Esophagus muscularis mucosa (tissue), 4 donors: ENCODE measurements at regions not wholly inside any gene's neighbourhood (a gene's known extent, or its start where the extent isn't known, plus 50 kb on each side); places are given as distances from the start of the nearest gene placed in this dataset.

Experiments
- DNase-seq: peaks from one replicate; pipeline ENCODE4 v3.0.0-alpha.2; 2017; ENCODE audit errors: extremely low spot score
- H3K27ac ChIP-seq, 4 donors: fragments of 200-600 bp; sonication (generic); replicated peaks in 1 of 4; 1 replicate in 3 of 4; 2 replicates in 1 of 4; pipeline ENCODE4 v1.5.1; 2016 to 2019; ENCODE audit warnings: mild to moderate bottlenecking in 1 of 4
- H3K27me3 ChIP-seq, 4 donors: fragments of 200-600 bp; sonication (generic); one replicate each; pipeline versions ENCODE4 v1.5.1 to v1.6.0; 2016 to 2019
- H3K36me3 ChIP-seq, 4 donors: fragments of 200-600 bp; sonication (generic); one replicate each; pipeline ENCODE4 v1.5.1; 2016 to 2019
- H3K4me1 ChIP-seq, 4 donors: fragments of 200-600 bp; sonication (generic); one replicate each; pipeline ENCODE4 v1.5.1; 2016 to 2019
- H3K4me3 ChIP-seq, 4 donors: fragments of 200-600 bp; sonication (generic); 1 replicate in 2 of 4; 2 replicates in 2 of 4; pipeline ENCODE4 v1.5.1; 2016 to 2019; ENCODE audit warnings: mild to moderate bottlenecking in 4 of 4, moderate library complexity in 1 of 4
- H3K9me3 ChIP-seq, 4 donors: fragments of 200-600 bp; sonication (generic); 1 replicate in 3 of 4; 2 replicates in 1 of 4; pipeline ENCODE4 v1.5.1; 2016 to 2019
- EP300 ChIP-seq: sonication (generic); formaldehyde crosslinking; IDR thresholded peaks from one replicate; pipeline ENCODE4 v1.6.1; 2017; ENCODE audit warnings: antibody characterized with exemption
- POLR2A ChIP-seq: fragments of 450-650 bp; IDR thresholded peaks from one replicate; pipeline ENCODE4 v1.6.1; 2017; ENCODE audit warnings: antibody characterized with exemption, moderate library complexity, mild to moderate bottlenecking, low read depth
- POLR2AphosphoS5 ChIP-seq, 2 donors: sonication (generic); formaldehyde crosslinking; IDR thresholded peaks; one replicate each; pipeline ENCODE4 v1.6.1; 2017; ENCODE audit warnings: antibody characterized with exemption in 2 of 2
- WGBS: methylation state at CpG from one replicate; pipeline ENCODE4 v1.1.5; 2018; 5-methylcytosine and 5-hydroxymethylcytosine counted together
- intact Hi-C: fragments of 100-400 bp; cut with DNase I; formaldehyde crosslinking; loops from one replicate; pipeline ENCODE4 v1.15.1; 2023
- TF ChIP-seq, protein P1 (sequence below), 3 experiments: fragments of 200-600 bp in 2 of 3; fragments of 450-650 bp in 1 of 3; sonication (generic) in 2 of 3; IDR thresholded peaks; one replicate each; pipeline ENCODE4 v1.5.1; 2017 to 2019; ENCODE audit warnings: antibody characterized with exemption in 3 of 3, mild to moderate bottlenecking in 2 of 3, moderate library complexity in 1 of 3

- H3K9me3 ChIP-seq, result no peaks in the 10 kb centered on the region
- intact Hi-C loops, result no loop called here
Observed at GRCh38 chr5:24923400-24923799, 278.6 kb upstream of the CDH10 start.

GRCh38 chr5:24918676-24919075 lies 273.9 kb upstream of the CDH10 start:
- no peaks in the 10 kb centered on the region for H3K4me1 ChIP-seq
- no peaks in the 10 kb centered on the region for H3K9me3 ChIP-seq
- no peak overlapping the region for H3K27ac ChIP-seq
- DNase-seq, result no peak
- intact Hi-C loops, result no loop called here
- TF ChIP-seq EP300, result no peak
- TF ChIP-seq, protein P1, sequence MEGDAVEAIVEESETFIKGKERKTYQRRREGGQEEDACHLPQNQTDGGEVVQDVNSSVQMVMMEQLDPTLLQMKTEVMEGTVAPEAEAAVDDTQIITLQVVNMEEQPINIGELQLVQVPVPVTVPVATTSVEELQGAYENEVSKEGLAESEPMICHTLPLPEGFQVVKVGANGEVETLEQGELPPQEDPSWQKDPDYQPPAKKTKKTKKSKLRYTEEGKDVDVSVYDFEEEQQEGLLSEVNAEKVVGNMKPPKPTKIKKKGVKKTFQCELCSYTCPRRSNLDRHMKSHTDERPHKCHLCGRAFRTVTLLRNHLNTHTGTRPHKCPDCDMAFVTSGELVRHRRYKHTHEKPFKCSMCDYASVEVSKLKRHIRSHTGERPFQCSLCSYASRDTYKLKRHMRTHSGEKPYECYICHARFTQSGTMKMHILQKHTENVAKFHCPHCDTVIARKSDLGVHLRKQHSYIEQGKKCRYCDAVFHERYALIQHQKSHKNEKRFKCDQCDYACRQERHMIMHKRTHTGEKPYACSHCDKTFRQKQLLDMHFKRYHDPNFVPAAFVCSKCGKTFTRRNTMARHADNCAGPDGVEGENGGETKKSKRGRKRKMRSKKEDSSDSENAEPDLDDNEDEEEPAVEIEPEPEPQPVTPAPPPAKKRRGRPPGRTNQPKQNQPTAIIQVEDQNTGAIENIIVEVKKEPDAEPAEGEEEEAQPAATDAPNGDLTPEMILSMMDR (IDR thresholded peaks at IDR 0.05), result no peak
- TF ChIP-seq POLR2AphosphoS5 (IDR thresholded peaks at IDR 0.05), result no peak
- TF ChIP-seq POLR2A, result no peak
- H3K27me3 ChIP-seq, result no peaks in the 10 kb centered on the region
- H3K36me3 ChIP-seq, result no peaks in the 10 kb centered on the region
- WGBS, result 76% methylated on average over 1 of the region's 1 CpG
- no peak overlapping the region for H3K4me3 ChIP-seq

More at GRCh38 chr5:24923400-24923799, 278.6 kb upstream of the CDH10 start:
- TF ChIP-seq EP300 (no peak), POLR2AphosphoS5 (IDR thresholded peaks at IDR 0.05) (no peak), POLR2A (no peak)
- TF ChIP-seq, protein P1 (IDR thresholded peaks at IDR 0.05), result no peak
- no peak overlapping the region for H3K27ac ChIP-seq
- WGBS, result 77% methylated on average over 3 of the region's 3 CpGs
- H3K4me1 ChIP-seq, result no peaks in the 10 kb centered on the region
- H3K27me3 ChIP-seq, result no peaks in the 10 kb centered on the region
- H3K36me3 ChIP-seq, result no peaks in the 10 kb centered on the region
- H3K4me3 ChIP-seq, result no peak overlapping the region
- DNase-seq, result no peak

- WGBS, result 49% methylated on average over 2 of the region's 2 CpGs
- no peak for TF ChIP-seq POLR2A
- no peak for TF ChIP-seq POLR2AphosphoS5 (IDR thresholded peaks at IDR 0.05)
- TF ChIP-seq EP300, result no peak
- TF ChIP-seq, protein P1 (IDR thresholded peaks at IDR 0.05), result no peak
- H3K27ac ChIP-seq, result no peak overlapping the region
- intact Hi-C loops, result no loop called here
- H3K27me3 ChIP-seq, result no peaks in the 10 kb centered on the region
- H3K9me3 ChIP-seq, result no peaks in the 10 kb centered on the region
- DNase-seq, result no peak
- H3K36me3 ChIP-seq, result no peaks in the 10 kb centered on the region
- no peak overlapping the region for H3K4me3 ChIP-seq
- H3K4me1 ChIP-seq, result no peaks in the 10 kb centered on the region
Observed at GRCh38 chr5:24916863-24917262, 272.1 kb upstream of the CDH10 start.

GRCh38 chr5:24909210-24909609 lies 264.4 kb upstream of the CDH10 start:
- Histone ChIP-seq H3K27ac (no peak overlapping the region), H3K27me3 (no peaks in the 10 kb centered on the region), H3K9me3 (no peaks in the 10 kb centered on the region), H3K4me3 (no peak overlapping the region), H3K4me1 (no peaks in the 10 kb centered on the region), H3K36me3 (no peaks in the 10 kb centered on the region)
- DNase-seq, result no peak
- TF ChIP-seq EP300 (no peak), POLR2A (no peak), POLR2AphosphoS5 (IDR thresholded peaks at IDR 0.05) (no peak)
- TF ChIP-seq, protein P1 (IDR thresholded peaks at IDR 0.05), result no peak
- intact Hi-C loops, result no loop called here

DNA sequence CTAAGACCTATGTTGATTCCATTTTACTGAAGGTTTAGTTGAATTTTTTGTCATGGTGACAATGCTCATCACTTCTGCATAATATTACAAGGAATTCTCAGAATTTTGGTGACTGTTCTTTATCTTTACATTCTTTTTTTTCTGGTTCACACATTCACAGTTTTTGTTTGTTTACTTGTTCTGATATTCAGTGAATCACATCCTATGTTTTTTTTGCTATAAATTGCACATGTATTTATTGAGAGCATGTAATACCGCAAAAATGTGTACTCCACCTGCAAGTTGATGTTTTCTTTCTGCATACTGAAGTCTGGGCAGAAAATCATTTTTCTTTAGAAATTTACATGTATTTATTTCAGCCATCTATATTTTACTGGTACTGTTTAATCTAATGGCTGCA lies 261.9 kb upstream of the CDH10 start:
- Histone ChIP-seq H3K36me3 (no peaks in the 10 kb centered on the region), H3K9me3 (no peaks in the 10 kb centered on the region), H3K27ac (no peak overlapping the region), H3K4me3 (no peak overlapping the region), H3K4me1 (no peaks in the 10 kb centered on the region), H3K27me3 (no peaks in the 10 kb centered on the region)
- WGBS, result 97% methylated on average over 1 of the region's 1 CpG
- no peak for DNase-seq
- intact Hi-C loops, result no loop called here
- no peak for TF ChIP-seq EP300
- TF ChIP-seq POLR2A, result no peak
- no peak for TF ChIP-seq POLR2AphosphoS5 (IDR thresholded peaks at IDR 0.05)
- TF ChIP-seq, protein P1 (IDR thresholded peaks at IDR 0.05), result no peak
